BLaER1 treated with 17β-estradiol and CSF1 and Interleukin-3, amounts not matched to agents 10 nM and 100 nM (cell line): ENCODE measurements at regions not wholly inside any gene's neighbourhood (a gene's known extent, or its start where the extent isn't known, plus 50 kb on each side); places are given as distances from the start of the nearest gene placed in this dataset.

ENCODE experiments used
- H3K27ac ChIP-seq, 11 experiments: shearing (Covaris generic); formaldehyde crosslinking; 2 replicates each; pipeline ENCODE4 v1.8.1; 2022
- H3K27me3 ChIP-seq, 11 experiments: shearing (Covaris generic); formaldehyde crosslinking; 2 replicates each; pipeline ENCODE4 v1.8.1; 2022
- H3K36me3 ChIP-seq, 11 experiments: shearing (Covaris generic); formaldehyde crosslinking; 2 replicates each; pipeline ENCODE4 v1.8.1; 2022
- H3K4me1 ChIP-seq, 10 experiments: shearing (Covaris generic); formaldehyde crosslinking; 2 replicates each; pipeline ENCODE4 v1.8.1; 2022
- H3K4me2 ChIP-seq, 11 experiments: shearing (Covaris generic); formaldehyde crosslinking; 2 replicates each; pipeline ENCODE4 v1.8.1; 2022
- H3K4me3 ChIP-seq, 10 experiments: shearing (Covaris generic); formaldehyde crosslinking; 2 replicates each; pipeline ENCODE4 v1.8.1; 2022
- H3K9ac ChIP-seq, 11 experiments: shearing (Covaris generic); formaldehyde crosslinking; 2 replicates each; pipeline ENCODE4 v1.8.1; 2022
- H3K9me3 ChIP-seq, 11 experiments: shearing (Covaris generic); formaldehyde crosslinking; replicated peaks in 1 of 11; 2 replicates each; pipeline ENCODE4 v1.8.1; 2022
- H4K20me1 ChIP-seq, 11 experiments: shearing (Covaris generic); formaldehyde crosslinking; 2 replicates each; pipeline ENCODE4 v1.8.1; 2022
- Cebpa-rat ChIP-seq, 11 experiments: shearing (Covaris generic); IDR thresholded peaks; 2 replicates each; pipeline ENCODE4 v1.8.1; 2022

DNA sequence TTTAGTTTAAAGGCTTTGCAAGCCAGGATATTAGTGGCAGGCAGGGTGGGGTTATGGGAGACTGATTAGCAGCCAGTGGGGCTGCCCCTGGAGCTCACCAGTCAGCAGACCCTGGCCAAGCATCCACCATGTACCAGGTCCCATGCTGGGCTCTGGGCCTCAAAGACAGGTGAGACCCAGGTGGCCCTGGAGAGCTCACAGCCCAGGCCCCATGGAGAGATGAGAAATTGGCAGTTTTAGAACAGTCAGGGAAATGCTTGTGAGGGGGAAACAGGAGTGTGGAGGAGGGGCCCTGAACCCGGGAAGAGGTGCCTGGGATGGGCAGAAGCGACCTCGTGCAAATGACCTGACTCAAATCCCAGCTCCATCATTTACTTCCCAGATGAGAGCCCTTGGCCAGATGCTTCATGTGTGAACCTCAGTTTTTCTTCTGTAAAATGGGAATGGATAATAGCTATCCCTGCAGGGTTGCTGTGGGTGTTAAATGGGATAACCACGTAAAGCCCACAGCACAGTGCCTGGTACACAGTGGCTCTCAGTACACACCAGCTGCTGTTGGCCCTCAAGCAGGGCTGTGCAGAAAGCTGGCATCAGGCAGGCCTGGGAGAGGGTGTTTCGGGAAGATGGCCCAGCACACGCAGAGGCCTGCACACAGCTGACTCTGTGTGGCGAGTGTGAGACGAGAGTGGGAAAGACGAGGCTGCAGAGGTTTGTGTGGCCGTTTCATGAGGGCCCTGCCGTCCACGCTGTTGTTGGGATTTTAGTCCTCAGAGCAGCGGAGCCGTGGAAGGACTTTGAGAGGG is 518.5 kb downstream of the PTPRU start:
- Histone ChIP-seq H4K20me1 (peaks cover 0 to 17% (median 0%) of the 10 kb centered on the region in 11 experiments; a peak in 4 of 22 replicates), H3K4me2 (no peak overlapping the region), H3K4me3 (no peak overlapping the region), H3K27ac (no peak overlapping the region), H3K36me3 (no peaks in the 10 kb centered on the region), H3K27me3 (no peaks in the 10 kb centered on the region), H3K4me1 (peaks cover 0 to 7% (median 0%) of the 10 kb centered on the region in 10 experiments; a peak in 1 of 20 replicates), H3K9me3 (no peaks in the 10 kb centered on the region), H3K9ac (no peak overlapping the region)
- no peak for TF ChIP-seq Cebpa-rat (IDR thresholded peaks at IDR 0.05)

DNA sequence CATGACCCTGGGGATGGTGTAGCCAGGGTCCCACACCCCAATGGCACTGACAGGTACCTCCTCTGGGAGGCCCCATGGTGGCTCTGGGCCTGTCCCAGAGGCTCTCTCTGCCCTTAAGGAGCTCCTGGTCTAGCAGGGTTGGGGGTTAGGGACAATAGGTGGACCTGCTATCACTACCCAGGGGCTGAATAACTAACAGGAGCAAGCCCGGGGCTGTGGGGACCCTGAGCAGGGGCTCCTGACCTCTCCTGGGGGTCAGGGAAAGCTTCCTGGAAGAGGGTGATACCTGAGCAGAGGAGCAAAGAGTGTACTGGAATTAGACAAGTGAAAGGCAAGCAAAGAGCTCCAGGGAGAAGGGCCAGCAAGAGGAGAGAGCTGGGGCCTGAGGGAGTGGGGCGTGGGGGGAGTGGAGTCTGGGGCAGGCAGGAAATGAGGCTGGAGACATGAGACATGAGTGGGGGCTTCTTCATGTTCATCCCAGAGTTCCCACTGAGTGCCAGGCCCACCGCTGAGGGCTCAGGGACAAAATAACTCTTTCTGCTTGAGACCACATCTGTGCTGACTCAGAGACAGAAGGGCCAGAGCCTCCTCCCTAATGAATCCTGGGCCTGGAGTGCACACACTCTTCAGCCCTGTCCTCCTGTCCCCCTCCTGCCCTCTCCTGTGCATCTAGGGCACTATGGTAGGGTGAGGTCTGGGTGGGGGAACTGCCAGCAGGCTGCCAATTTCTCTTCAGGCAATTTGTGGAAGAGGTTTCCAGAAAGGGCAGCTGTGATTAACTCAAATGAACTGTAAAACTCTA is 517.6 kb downstream of the PTPRU start:
- no peak for TF ChIP-seq Cebpa-rat (IDR thresholded peaks at IDR 0.05)
- Histone ChIP-seq H3K4me3 (no peak overlapping the region), H3K9me3 (no peaks in the 10 kb centered on the region), H4K20me1 (peaks cover 0 to 17% (median 0%) of the 10 kb centered on the region in 11 experiments; a peak in 4 of 22 replicates), H3K4me1 (peaks cover 0 to 7% (median 0%) of the 10 kb centered on the region in 10 experiments; a peak in 1 of 20 replicates), H3K9ac (no peak overlapping the region), H3K36me3 (no peaks in the 10 kb centered on the region), H3K27me3 (no peaks in the 10 kb centered on the region), H3K27ac (no peak overlapping the region), H3K4me2 (no peak overlapping the region)

DNA sequence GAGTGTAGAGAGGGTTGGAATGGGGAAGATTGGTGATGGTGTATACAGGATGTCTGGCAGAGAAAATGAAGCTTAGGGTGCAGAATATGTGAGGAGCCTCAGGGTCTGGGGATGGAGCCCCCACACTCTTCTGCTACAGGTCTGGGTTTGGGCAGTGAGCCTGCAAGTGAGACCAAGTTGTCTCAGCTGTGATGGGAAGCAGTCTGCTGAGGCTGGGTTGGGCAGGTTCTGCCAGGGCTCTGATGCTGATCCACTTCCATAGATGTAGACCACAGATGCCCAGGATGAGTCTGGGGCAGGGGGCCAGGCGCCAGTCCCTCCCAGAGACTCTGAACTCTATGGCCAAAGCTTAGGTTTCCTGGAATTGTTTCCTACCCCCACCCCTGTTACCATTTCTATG is 516.9 kb downstream of the PTPRU start:
- Histone ChIP-seq H3K27me3 (no peaks in the 10 kb centered on the region), H3K9me3 (no peaks in the 10 kb centered on the region), H3K9ac (no peak overlapping the region), H3K27ac (no peak overlapping the region), H3K4me3 (no peak overlapping the region), H3K4me1 (peaks cover 0 to 7% (median 0%) of the 10 kb centered on the region in 10 experiments; a peak in 1 of 20 replicates), H3K4me2 (no peak overlapping the region), H3K36me3 (no peaks in the 10 kb centered on the region), H4K20me1 (peaks cover 0 to 14% (median 0%) of the 10 kb centered on the region in 11 experiments; a peak in 4 of 22 replicates)
- TF ChIP-seq Cebpa-rat (IDR thresholded peaks at IDR 0.05) = no peak

DNA sequence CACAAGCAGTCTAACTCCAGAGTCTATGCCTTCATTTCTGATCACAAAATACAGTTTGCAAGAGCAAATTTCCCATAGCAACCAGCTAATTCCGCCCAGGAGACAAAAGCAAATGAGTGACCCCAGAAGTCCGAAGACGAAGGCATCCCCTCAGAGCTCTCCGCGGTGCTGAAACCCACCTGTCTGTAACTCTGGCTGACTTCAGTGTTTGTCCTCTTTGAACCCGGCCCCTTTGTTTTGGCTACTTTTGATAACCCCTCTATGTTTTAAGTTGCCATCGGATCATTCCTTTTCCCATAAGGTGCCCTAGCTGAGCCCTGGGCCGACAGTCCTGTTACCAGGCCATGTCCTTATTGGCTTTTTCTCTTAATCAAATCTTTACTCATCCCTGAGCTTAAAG is 515.8 kb downstream of the PTPRU start:
- Histone ChIP-seq H3K36me3 (no peaks in the 10 kb centered on the region), H3K4me3 (no peak overlapping the region), H3K27me3 (no peaks in the 10 kb centered on the region), H3K9ac (no peak overlapping the region), H3K4me1 (peaks cover 0 to 7% (median 0%) of the 10 kb centered on the region in 10 experiments; a peak in 1 of 20 replicates), H4K20me1 (peaks cover 0 to 9% (median 0%) of the 10 kb centered on the region in 11 experiments; a peak in 3 of 22 replicates), H3K27ac (no peak overlapping the region), H3K4me2 (no peak overlapping the region), H3K9me3 (no peaks in the 10 kb centered on the region)
- TF ChIP-seq Cebpa-rat (IDR thresholded peaks at IDR 0.05) = no peak

DNA sequence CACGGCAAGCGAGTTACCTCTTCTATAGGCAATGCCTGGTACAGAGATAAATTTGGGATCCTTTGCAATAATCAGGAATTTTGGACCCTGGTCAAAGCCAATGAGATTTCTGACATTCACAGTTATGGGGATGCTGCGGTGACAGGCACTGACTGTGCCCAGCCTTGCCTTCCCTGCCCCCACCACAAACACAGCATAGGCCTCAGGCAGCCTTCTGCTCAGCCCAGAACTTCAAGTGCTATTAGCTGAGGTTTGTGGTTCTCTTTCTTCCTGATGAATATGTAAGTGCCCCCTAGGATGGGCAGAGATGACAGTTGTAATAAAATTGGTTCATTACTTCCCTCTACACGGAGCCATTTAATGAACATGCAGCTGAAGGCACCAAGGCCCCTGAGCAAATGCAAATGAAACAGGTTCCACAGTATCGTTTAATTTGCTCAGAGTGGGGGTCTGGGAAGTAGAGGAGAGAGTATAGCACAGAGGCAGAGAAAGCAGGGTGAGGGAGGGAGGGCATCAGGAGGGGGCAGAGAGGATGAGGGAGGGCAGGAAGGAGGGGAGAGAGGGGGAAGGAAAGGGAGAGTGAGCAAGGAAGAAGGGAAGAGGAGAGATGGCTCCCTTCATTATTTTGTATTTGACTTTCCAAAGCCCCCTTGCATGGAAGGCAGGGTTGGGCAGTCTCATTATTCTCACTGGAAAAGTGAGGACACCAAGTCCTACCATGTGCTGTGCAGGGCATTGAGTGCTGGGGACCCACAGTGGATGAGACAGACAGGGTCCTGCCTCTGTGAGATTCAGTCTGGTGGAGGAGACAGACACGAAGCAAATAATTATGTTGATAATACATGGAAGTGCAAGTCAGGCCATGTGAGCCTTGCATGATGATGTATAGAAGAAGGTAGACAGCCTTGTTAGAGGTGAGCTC is 513.0 kb downstream of the PTPRU start:
- TF ChIP-seq Cebpa-rat (IDR thresholded peaks at IDR 0.05) = no peak
- Histone ChIP-seq H3K9ac (no peak overlapping the region), H3K4me3 (no peak overlapping the region), H3K27me3 (no peaks in the 10 kb centered on the region), H3K36me3 (no peaks in the 10 kb centered on the region), H3K4me2 (no peak overlapping the region), H3K27ac (no peak overlapping the region), H3K9me3 (no peaks in the 10 kb centered on the region), H3K4me1 (no peaks in the 10 kb centered on the region), H4K20me1 (peaks cover 0 to 7% (median 0%) of the 10 kb centered on the region in 11 experiments; a peak in 5 of 22 replicates)

DNA sequence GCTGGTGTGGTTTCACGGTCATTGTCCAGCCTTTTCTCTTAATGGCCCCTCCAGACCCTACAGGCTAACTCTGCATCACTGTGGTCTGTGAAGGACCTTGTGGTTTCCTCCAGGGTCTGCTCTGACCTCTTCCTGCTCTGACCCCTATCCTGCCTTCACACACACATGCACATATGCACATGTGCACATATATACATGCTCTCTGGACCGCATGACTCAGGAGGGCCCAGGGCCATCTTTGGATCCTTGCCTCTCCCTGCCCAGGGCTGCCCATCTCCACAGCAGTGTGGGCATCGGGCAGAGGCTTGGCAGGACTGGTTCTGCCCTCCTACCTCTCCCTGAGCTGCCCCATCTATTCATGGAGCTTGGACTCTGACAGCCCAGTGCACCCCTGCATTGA is 510.9 kb downstream of the PTPRU start:
- Histone ChIP-seq H3K9me3 (no peaks in the 10 kb centered on the region), H3K4me2 (no peak overlapping the region), H3K4me3 (no peak overlapping the region), H4K20me1 (peaks cover 0 to 7% (median 0%) of the 10 kb centered on the region in 11 experiments; a peak in 4 of 22 replicates), H3K27me3 (no peaks in the 10 kb centered on the region), H3K4me1 (no peaks in the 10 kb centered on the region), H3K27ac (no peak overlapping the region), H3K36me3 (no peaks in the 10 kb centered on the region), H3K9ac (no peak overlapping the region)
- no peak for TF ChIP-seq Cebpa-rat (IDR thresholded peaks at IDR 0.05)

- Histone ChIP-seq H3K36me3 (no peaks in the 10 kb centered on the region), H3K4me2 (no peak overlapping the region), H3K27ac (no peak overlapping the region), H3K4me1 (no peaks in the 10 kb centered on the region), H3K9me3 (no peaks in the 10 kb centered on the region), H3K4me3 (no peak overlapping the region), H4K20me1 (peaks cover 0 to 7% (median 0%) of the 10 kb centered on the region in 11 experiments; a peak in 4 of 22 replicates), H3K27me3 (no peaks in the 10 kb centered on the region), H3K9ac (no peak overlapping the region)
- no peak for TF ChIP-seq Cebpa-rat (IDR thresholded peaks at IDR 0.05)
These were observed 509.8 kb downstream of the PTPRU start for GRCh38 chr1:29746076-29746665.

- no peak for TF ChIP-seq Cebpa-rat (IDR thresholded peaks at IDR 0.05)
- peaks cover 0 to 7% (median 0%) of the 10 kb centered on the region in 11 experiments; a peak in 4 of 22 replicates for H4K20me1 ChIP-seq
- H3K9ac ChIP-seq = no peak overlapping the region
- no peaks in the 10 kb centered on the region for H3K4me1 ChIP-seq
- no peaks in the 10 kb centered on the region for H3K27me3 ChIP-seq
- H3K36me3 ChIP-seq = no peaks in the 10 kb centered on the region
- H3K9me3 ChIP-seq = no peaks in the 10 kb centered on the region
- H3K4me2 ChIP-seq = no peak overlapping the region
- H3K27ac ChIP-seq = no peak overlapping the region
- H3K4me3 ChIP-seq = no peak overlapping the region
These were observed 508.6 kb downstream of the PTPRU start for GRCh38 chr1:29744684-29745490.
